Non-pigmented ciliary epithelial cell (primary cell): ENCODE measurements at regions not wholly inside any gene's neighbourhood (a gene's known extent, or its start where the extent isn't known, plus 50 kb on each side); places are given as distances from the start of the nearest gene placed in this dataset.

Source experiments
- DNase-seq: peaks from one replicate; pipeline ENCODE4 v3.0.0-alpha.2; 2010; ENCODE audit warnings: low read depth

DNA sequence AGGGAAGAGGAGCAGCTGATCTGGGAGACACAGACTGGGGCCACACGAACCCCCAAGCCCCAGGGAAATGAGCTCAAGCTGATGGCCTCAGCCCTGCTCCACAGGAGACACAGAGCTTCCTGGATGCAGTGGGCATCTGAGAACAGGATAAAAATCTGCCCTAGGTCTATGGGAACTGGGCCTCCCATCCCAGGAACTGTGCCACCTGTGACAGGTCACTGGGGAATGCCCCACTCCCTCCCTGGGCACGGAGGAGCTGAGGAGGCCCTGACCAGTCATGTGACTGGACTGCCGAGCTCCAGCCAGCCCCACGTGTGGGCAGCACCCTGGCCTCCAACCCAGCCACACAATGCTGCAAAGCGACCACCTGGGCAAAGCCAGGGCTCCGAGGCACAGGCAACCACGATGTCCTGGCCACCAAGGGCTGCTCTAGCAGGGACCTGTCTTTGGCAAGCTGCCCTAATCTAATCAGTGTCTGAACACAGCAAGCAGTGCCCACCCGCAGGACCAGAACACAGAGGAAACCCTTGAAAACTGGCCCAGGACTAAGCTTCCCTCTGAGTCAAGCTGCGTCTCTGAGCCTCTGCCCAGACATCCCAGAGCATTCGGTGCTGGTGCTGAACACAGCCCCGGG, 57.8 kb upstream of the ID2 start:
- no peak for DNase-seq

DNA sequence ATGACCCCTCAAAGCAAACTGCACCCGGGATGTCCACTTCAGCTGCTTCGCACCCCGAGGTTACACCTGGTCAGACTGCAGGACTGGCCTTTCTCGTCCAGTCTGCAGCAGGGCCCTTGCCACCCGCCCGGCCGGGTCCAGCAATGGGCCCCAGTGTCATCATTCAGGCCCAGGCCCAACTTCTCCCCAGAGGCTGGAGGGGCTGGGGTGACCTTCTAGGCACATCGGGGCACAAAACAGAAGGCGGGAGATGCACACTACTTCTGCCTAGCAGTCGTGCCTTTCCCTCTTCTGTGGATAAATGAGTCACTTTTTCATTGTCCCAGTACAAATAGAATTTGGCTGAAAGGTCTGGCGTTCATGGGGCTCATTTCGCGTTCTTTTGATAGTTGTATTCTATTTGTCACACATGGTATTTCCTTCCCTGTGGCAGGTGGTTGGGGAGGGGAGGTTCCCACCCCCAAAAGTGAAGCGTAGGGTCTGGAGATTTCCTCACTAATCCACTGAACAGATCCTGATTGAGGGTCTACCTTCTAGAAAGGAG, 56.9 kb upstream of the ID2 start:
- DNase-seq = no peak

DNA sequence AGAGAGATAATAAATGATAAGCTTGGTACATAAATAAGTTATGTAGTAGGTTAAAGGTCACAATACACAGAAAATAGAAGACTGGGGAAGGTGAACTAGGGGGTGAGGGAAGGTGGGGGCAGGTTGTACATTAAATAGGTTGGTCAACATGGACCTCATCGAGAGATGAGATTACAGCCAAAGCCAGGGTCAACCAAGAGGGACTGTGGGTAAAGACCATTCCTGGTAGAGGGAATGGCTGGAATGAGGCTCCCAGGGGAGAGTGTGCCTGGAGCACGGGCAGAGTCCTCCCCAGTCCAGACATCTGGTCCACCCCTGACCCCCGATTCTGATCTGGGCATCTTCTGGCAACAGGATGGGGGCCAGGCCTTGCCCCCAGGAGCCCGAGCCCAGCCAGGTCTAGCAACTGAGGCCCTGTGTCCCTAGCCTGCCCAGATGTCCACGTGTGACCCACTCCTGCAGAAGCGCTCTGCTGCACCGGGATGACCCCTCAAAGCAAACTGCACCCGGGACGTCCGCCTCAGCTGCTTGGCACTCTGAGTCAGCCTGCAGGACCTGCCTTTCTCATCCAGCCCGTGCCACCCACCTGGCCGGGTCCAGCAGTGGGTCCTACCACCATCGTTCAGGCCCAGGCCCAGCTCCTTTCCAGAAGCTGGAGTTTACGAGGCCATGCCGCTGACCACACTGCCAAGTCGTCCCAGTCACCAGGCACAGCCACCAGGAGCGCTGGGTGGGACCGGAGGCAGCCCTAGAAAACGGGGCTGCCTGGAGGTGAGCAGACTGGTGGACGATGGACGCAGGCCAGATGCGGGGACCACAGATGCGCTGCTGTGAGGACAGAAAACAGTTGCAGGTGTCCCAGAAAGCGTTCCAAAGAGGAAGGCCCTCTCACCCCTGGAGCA, 56.2 kb upstream of the ID2 start:
- no peak for DNase-seq

DNA sequence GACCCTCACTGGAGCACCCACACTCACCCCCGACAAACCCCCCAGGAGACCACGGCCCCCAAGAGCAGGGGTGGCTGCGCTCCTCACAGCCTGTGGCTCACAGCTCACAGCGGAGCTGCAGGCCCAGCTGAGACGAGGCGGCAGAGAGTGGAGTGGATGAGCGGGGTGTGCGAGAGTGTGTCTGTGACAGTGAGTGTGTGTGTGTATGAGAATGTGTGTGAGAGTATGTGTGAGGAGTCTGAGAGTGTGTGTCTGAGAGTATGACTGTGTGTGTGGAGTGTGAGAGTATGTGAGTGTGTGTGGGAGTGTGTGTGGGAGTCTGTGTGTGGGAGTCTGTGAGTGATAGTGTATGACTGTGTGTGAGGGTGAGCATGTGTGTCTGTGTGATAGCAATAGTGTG, 55.3 kb upstream of the ID2 start:
- DNase-seq = no peak

DNA sequence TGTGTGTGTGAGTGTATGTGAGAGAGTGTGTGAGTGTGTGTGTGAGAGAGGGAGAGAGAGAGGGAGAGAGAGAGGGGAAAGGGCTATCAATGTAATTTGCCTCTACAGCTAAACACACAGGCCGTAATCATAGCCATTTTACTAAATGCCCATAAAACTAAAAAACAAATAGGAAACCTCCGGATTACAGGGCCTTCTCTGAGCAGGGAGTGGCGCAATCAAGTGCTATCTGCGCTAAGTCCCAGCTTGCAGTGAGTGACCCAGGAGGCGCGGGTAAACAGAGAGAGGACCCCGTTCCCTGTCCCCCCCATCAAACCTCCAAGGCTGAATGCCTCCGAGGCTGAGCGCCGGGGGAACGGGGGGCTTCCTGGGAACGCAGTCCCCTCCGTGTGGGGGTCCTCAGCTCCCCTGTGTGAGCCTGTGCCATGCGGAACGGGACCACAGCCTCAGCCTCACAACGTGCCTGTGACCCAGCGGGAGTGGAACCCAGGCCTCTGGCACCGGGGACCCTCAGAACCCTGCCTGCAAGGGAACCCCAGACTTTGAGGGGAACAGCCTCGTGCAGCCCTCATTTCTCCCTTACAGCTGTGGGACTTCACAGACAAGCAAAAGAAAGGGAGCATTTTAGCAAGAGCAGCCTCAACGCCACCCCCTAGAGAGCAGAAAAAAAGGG, 54.7 kb upstream of the ID2 start:
- no peak for DNase-seq

DNA sequence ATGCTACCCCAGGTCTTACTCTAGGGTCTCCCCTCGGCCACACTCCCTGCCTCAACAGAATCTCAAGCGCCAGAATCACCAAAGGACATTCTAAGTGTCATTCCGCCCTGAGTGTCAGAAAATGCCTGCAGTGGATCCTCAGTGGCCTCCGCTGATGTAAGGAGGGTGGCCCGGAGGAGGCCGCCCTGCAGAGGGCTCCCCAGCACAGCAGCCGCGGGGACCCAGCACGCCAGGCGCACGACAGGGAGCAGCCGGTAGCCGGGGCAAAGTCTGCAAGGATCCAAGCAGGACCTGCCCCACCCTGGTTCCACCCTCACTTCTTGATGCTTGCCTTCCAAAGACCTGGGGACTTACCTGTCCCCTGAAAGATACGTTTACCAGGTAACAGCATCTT, 54.2 kb upstream of the ID2 start:
- DNase-seq = no peak

DNA sequence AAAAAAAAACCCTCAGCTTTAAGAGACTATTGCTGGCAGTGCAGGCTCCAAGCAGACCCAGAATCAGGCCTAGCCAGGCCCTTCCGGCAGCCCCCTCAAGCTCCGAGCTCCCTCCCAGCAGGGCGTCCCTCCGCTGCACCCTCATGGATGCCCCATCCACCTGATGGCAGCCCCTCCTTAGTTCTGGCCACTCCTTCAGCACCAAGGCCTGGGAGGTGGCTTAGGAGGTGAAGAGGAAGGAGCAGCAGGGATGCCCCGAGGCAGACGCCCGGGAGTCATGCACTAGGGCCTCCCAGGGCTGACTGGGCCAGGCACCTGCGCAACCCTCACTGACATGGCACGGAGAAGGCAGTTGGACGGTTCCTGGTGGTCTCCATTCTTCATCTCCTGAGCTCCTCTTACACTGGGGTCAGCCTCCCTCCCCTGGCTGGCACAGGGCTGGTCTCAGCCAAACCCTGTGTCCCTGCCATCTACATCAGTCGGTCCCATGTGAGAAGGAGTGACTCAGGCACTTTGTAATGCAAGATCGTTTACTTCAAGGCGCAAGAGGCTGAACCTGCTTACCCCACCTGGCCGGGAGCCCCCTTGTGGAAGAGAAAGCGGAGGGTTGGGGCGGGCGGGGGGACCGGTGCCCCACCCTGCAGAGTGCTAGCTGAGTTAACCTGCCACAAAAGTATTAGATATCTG, 53.5 kb upstream of the ID2 start:
- DNase-seq = no peak

DNA sequence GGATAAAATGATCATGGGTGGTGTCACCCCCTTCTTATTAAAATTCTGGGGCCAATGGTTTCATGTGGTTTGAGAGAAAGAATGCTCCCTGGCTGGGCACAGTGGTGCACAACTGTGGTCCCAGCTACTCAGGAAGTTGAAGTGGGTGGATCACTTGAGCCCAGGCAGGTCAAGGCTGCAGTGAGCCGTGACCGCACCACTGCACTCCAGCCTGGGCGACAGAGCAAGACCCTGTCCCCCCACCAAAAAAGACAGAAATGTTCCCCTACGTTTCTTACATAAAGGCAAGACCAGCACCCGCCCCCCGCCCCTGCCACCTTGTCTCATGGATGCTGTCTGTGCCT, 53.0 kb upstream of the ID2 start:
- DNase-seq = no peak

DNA sequence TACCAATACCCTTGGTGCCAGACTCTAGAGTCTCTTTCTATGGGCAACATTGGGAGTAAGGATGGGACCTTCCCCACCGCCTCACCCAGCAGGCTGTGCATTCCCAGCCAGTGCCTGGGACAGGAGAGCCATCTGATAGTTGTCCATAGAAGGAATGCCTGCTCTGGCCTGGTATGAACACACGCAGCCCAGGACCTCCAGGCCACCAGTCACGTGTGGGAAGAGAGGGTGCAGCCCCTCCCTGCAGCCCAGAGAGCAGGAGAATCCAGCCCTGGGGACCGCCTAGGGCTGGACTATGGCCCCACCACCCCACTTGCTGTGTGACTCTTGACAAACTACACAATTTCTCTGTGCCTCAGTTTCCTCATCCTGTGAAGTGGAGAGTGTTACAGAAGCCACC, 52.5 kb upstream of the ID2 start:
- no peak for DNase-seq

DNA sequence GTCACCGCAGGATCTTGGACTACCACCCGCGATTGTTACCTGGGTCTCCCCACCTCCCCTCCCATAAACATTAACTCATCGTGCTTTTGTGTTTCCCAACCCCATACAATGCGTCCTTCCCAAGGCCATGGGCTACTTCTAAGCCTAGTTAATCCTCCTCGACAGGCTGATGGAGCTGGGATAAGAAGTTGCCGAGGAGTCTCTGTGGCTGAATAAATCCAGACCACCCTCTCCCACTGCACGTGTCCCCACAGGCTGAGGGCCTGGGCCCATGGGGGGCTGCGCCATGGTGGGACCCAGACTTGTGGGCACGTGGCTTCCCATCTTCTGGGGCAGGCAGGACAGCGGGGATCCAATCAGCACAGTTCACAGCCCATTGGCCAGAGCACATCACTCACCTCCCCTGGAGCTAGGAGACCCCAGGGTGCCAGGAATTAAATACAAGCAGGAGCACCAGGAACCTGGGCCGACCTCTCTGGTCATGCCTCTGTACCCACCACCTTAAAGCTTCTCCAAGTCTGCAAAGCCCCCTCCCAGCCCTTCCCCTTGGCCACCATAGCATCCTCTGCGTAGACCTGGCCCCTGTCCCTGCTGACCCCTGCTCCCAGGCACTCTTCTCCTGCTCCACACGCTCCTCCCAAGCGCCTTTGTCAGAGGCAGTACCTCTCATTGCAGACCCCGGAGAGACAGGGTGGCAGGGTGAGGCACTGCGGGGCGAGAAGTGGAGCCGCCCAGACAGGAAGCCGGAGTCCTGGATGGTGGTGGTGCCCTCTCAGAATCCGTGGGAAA, 51.0 kb upstream of the ID2 start:
- no peak for DNase-seq

DNA sequence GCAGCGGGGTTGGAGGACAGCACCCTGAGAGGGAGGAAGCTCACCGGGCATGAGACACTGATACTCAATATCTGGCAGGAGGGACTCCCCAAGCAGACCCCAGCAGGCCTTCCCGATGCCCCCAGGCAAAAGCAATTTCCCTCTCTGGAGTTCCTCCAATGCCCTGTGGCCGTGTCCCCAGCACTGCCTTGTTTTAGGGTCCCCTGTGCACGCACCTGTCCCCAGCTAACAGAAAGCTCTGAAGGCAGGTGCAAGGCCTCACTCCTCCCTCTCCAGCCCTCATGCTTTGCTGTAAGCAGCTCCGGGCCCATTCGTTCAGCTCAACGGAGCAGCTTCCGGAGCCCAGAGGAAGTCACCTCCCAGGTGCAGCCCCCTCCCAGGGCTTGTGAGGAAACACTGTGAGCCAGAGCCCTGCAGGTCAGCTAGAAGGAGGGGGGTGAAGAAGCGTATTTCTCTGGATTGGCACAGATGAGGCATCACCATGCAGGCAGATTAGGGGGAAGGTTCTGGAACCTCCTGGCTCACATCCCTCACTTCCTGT, 50.3 kb upstream of the ID2 start:
- no peak for DNase-seq
